GM19452 (cell line): ENCODE measurements at regions not wholly inside any gene's neighbourhood (a gene's known extent, or its start where the extent isn't known, plus 50 kb on each side); places are given as distances from the start of the nearest gene placed in this dataset.
"Not testable (repeated sequence)": the region's sequence is repeated elsewhere in the genome, so short reads cannot be mapped to it uniquely, and the experiment has no call there.

Experiments
- ATAC-seq: cut with Tn5 transposase; IDR thresholded peaks from one replicate; pipeline ENCODE4 v1.9.1; 2021; ENCODE audit not compliant: unreplicated experiment

DNA sequence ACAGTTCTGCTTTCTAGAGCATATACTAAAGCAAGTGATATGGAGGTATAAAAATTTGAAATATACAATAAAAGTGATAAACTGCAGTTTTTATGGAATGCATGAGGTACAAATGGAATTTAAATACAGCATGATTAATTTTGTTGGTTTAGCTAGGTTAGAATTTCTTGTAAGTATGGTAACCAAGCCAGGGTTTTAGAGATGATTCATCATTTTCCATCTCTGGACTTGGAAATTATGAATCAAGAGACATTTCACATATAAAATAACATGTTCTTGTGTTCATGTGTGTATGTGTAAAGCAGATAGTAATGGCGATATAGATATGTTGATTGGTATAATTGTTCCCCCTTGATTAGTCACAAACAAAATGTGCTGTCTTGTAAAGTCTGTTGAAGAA lies 1219.8 kb downstream of the CDH8 start:
- ATAC-seq: no peak

DNA sequence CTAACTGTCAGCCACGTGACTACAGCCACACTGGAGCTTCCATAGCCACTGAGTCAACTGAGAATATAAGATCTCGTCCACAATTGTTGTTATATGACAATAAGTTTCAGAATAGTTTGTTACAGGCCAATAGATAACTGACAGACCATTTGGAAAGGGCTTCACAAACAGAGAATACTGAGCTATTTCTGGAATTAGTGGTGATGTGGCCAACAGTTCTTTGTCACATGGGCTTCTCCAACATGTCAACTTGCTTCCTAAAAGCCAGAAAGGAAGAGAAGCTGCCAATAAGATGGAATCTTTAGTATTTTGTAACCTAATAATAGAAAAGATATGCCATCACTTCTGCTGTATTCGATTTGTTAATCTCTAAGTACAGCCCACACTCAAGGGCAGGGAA lies 1220.4 kb downstream of the CDH8 start:
- no peak for ATAC-seq

DNA sequence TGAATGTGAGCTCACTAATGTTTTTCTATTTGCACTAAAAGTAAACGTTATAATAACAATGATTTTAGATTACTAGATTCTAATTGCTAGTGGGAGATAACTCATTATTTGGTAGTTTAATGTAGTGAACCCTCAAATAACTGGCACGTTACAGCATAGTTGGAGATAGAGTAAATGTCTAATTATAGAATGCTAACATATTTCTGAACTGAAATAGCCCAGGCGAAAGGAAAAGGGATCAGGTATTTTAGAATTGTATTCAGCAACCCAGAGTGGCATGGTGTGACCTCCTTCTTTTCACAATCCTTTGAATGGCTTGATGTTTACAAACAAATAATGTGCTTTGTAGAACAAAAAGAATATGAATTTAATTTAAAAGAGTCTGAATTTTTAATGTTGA lies 1221.2 kb downstream of the CDH8 start:
- no peak for ATAC-seq

DNA sequence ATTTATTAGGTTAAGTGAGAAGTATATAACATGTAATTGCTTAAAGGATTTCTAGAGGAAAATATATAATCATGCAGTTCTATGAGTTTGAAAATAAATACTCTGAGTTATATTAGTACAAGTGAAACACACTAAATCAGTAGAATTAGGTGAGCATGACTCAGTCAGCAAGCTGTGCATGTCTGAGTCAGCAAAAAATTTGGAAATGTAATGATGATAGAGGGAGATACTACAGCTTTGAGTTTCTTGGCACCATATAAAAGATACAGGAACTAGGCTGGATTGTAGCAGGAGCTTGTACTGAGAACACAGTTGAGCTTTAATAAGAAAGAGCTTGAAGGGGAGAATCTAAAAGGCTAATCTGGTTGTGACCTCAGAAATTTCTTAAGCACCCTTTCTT lies 1224.6 kb downstream of the CDH8 start:
- no peak for ATAC-seq

DNA sequence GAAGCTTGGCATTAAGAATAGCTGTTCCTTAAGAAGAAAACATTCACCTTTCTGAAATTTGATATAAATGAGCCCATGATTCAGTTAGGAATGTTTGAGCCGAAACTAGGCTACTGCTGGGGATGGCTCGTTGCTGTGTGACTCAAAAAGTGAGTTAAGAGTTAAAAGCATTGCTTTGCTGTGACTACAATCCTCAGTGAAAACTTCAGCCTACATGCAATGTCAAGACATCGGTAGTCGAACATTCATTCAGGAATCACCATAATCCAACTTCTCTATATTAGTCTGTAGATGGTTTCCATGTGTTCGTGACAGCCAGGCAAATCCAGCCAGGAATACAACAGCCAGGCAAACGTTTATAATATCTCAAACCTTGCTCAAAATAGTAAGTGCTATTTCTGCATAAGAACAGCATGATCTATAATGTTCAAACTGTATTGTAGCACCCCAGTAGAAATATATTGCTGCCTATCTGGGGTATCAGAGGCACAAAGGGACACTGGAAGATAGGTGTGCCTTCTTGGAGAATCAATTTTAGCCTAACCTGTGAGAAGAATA lies 1225.1 kb downstream of the CDH8 start:
- ATAC-seq: no peak

DNA sequence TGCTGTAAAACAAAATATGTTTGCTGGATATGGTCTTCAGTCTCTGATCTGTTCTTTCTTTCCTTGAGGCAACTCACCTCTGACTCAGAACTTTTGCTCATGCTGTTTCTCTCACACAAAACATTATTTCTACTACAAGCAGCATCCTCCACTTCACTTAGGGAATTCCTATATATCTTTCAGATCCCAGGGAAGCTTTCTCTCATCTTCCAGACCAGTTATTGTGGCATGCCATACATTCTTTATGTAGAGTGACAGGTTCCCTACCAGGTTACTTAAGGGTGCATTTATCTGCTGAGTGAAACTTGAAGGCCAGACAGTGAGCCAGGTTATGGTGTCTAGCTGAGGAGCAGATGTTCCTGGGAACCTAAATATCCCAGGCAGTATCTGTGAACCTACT lies 1226.0 kb downstream of the CDH8 start:
- ATAC-seq: no peak

DNA sequence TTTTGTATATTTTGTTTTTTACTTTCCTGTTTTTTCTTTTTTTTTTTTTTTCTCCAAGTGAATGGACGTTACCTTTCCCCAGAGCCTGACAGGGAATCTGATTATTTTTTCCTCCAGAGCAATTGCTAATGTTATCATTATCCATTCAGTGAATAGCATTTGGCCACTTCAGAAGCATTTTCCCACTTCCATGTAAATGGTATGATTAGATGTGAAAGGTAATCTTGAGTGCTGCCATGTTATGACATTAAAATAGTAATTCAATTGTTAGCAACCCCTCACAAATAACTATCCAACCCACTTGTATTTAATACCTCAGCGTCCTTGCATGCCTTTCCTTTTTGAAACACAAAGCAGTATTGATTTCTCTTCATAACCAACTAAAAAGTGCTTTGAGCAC lies 1243.8 kb downstream of the CDH8 start:
- ATAC-seq: no peak

DNA sequence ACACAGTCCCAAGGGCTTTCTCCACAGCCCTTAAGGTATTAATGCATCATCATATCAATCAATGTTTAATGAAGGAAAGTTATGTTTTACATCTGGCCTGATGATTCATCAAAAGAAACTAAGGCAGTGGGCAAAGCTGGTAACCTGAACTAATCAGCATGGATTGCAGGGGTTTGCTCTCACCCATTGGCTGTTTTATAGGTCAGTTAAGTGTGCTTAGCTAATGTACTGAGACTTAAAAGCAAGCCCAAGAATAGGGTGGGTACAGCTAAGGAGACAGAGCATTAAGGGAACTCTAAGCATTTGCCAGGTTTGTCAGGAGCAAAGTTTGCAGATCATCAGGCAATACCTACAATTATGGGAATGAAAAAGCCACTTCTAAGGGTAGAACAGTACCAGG lies 1247.6 kb downstream of the CDH8 start:
- no peak for ATAC-seq

DNA sequence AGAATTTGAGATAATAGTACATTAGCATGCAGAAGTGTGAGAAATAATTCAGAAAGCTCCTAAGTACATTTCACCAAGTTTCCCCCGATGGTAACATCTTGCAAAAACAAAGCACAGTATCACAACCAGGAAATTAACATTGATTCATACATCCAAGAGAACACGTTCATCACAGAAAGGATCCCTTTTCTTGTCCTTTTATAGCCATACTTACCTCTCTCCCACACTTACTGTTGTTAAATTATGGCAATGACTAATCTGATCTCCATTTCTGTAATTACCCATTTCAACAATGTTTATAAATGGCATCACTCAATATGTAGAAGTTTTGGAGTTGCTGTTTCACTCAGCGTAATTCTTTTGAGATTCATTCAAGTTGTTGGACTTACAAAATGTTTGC lies 1260.0 kb downstream of the CDH8 start:
- no peak for ATAC-seq

DNA sequence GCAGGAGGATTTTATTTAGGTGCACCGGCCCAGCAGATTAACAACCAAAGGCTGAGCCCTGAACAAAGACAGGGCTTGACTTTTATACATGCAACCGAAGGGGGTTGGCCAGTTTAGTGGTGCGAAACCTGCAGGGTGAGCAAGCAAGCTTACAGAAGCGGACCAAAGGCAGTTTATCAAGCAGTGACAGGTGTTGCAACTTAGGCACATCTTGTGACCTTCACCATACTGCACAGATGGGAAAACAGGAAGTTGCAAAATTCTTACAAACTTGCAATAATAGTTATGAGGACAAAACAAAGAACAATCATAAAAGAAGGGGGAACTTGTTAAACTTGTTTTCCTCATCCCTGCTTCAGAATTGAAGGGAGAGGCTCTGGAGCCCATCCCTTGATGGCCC lies 1265.1 kb downstream of the CDH8 start:
- no peak for ATAC-seq

DNA sequence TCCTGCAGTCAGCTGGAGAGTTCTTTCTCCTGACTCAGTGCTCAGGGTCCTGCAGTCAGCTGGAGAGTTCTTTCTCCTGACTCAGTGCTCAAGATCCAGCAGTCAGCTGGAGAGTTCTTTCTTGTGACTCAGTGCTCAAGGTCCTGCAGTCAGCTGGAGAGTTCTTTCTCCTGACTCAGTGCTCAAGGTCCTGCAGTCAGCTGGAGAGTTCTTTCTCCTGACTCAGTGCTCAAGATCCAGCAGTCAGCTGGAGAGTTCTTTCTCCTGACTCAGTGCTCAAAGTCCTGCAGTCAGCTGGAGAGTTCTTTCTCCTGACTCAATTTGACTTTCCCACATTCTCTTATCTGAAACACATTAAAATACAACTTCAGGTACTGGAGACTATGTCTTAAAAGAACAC lies 1265.9 kb downstream of the CDH8 start:
- ATAC-seq: not testable (repeated sequence)

DNA sequence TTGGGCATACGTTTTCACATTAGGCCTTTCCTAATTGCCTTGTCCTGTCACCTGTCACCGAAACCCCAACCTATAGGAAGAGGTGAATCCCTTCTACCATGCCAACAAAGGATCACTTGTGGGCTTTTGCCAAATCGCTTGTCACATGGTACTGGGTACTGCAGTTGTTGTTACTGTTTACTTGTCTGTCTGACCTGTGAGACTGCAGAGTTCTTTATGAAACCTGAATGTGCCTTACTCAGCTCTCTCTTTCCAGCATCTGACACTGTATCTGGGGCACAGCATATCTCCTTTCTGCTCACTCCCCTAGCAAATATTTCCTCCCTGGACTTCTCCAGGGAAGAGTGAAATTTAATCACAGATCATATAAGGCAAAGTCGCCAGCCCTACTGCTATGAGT lies 1272.4 kb downstream of the CDH8 start:
- no peak for ATAC-seq

DNA sequence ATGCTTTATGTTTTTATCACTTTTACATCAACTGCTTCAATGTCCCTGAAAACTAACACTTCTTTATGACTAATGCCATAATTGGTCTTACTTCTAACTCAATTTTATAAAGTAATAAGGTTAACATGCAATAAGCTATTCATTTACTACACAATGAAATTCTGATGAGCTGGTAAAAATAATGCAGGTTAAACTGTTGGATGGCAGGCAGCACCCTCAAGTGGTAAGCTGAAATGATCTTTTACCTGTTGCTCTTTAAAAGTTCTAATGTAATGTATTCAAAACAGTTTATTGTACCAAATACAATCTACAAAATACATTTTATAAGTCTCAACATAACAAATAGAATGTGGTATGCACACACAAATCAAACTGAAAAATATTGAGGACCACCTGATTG lies 1280.3 kb downstream of the CDH8 start:
- ATAC-seq: no peak

DNA sequence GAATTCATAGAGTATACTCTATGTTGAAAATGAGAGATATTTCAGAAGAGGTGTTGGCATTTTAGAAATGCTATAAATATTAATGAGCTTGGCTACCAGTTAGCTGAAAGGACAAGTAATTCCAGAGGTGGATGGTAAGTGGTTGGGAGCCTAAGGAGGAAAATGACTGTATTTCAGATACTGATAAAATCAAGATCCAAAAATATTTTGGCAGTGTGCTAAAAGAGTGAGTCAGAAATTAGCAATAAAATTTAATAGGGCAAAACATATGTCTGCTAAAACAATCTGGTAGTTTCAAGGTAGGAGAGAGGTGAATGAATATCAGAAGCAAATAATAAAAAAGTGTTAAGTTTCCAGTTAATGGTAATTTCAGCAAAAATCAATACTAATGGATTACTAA lies 1287.9 kb downstream of the CDH8 start:
- ATAC-seq: no peak

DNA sequence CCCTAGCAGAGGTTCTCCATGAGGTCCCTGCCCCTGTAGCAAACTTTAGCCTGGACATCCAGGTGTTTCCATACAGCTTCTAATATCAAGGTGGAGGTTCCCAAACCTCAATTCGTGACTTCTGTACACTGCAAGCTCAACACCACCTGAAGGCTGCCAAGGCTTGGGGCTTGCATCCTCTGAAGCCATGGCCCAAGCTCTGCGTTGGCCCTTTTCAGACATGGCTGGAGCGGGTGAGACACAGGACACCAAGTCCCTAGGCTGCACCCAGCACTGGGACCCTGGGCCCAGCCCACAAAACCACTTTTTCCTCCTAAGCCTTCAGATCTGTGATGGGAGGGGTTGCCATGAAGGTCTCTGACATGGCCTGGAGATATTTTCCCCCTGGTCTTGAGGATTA lies 1292.0 kb downstream of the CDH8 start:
- ATAC-seq: no peak

DNA sequence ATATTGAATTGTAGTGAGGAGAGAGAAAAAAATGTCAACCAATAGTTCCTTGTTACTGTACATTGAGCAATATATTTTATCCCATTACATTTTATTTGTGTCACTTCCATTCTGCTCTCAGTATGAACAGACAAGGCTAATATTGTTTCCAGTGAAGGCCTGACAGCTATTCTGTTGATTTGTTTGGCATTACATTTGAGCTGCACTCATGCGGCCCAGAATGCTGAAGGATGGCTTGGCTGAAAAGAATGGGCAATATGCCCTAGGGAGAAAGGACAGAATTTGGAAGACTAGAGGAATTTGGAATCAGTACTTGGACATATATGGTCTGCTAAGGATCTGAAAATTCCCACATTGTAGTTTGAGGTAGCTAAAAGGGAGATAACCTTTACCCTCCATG lies 1294.4 kb downstream of the CDH8 start:
- ATAC-seq: no peak

DNA sequence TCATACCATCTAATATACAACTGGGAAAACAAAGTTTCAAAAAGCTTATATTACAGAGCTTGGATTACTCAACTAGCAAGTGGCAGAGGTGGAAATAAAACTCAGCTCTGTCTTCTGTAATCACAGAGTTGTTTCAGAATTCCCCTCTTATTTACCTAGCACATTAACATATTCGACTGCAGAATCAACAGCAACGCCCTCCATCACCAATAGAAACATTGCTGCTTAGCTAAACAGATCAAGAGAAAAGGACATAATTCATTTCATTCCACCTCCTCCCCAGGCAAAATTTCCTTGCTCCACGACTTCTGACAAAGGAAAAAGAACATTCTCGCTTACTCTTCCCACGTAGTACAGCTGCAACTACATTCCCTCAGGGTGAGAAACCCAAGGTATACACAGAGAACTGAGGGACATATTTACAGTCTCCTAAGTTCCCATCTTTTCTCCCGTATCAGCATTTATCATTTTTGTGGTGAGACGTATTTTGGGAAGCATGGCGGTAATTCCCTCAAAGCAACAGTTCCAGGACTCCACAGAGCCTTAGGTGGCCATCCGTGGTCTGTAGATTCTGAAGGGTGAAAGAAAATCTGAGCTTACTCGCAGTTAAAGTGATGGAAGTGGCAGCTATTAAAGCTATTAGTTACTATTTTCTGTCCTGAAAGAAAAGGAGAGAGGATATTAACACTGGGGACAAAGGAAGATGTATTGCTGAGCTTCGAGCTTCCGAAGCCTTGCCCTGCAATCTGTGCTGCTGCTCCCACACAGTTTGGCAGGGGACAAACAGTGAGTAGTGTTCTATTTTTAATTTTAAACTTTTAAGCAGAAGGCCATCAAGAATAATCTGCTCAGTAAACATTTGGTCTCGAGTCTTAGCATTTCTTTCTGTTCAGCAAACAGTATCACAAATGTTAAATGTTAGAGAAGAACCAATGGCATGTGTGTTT lies 1296.2 kb downstream of the CDH8 start:
- ATAC-seq: no peak

DNA sequence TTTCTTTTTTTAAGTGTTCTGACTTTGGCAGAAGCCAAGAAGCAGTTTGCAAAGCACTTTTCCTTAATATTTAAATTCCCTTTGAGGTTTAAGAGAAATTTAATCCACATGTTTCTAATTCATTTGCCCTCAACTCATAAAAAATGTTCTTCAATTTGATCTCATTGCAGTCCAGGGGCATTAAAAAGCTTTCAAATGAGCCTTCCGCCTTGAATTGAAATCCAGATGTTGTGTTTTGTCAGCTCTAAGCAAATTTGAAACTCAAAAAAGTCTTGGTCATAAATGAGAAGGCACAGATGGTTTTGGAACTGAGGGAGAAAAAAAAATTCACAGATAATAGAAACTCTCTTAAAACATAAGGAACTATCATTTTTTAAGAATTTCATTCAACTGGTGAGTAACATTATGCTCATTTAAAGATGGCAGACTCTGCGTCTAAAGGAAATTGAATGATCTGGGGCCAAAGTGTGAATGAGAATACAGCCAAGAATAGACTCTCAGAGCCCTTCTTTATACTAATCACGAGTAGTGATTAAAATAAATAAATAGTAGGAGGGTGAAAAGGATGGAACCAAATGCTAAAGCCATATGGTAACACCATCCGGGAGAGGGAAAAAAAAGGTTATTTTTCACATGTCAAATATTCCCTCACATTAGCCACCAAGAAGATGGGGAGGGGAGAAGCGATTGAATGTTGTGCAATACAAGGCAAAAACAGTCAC lies 1304.7 kb downstream of the CDH8 start:
- no peak for ATAC-seq

DNA sequence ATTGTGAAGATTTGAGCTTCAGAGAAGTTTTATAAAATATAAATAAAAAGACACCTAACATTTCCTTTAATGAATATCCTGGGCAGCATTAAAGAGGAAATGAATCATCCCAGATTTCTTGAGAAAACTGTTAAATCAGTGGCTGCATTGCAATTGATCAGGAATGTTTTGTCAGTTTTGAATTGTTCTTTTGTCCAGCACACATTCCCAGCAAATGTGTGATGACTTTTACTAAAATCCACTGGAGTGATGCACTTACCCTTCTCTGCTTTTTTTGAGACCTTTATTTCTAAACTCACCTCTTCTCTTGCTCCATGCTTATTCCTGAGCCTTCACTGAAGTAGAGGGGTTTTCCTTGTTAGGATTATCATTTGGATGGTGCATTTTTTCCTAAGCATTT lies 1307.2 kb downstream of the CDH8 start:
- ATAC-seq: no peak

DNA sequence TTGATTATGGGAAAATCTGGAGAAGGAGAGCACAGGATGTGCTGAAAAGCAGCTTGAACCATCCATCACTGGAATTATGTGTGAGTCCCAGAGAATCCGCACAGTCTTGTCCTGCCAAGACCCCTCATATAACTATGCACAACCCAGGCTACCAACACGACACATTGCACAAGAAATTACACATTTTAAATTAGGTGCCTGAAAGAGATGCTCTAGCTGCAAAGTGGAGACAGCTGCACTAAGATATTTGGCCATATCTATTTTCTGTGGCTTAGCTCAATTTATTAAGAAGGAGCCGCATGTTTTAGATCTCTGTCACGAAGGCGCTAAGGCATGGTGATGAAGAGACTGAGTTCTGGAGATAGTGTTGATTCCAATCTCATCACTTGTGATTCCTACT lies 1308.4 kb downstream of the CDH8 start:
- ATAC-seq: no peak

DNA sequence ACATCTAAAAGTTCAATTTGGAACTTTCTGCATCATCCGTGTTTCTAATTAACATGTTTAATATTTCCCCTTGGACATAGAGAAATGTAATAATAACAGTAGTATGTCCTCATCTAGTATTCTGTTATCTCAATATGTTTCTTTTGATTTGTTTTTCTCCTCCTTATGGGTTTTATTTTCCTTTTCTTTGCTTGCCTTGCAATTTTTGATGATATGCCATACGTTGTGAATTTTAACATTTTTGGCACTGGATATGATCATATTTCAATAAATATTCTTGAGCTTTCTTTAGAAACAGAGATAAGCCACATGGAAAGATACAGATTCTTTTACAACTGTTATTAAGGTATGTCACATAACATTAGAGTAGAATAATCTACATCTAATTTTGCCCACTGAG lies 1316.2 kb downstream of the CDH8 start:
- no peak for ATAC-seq

DNA sequence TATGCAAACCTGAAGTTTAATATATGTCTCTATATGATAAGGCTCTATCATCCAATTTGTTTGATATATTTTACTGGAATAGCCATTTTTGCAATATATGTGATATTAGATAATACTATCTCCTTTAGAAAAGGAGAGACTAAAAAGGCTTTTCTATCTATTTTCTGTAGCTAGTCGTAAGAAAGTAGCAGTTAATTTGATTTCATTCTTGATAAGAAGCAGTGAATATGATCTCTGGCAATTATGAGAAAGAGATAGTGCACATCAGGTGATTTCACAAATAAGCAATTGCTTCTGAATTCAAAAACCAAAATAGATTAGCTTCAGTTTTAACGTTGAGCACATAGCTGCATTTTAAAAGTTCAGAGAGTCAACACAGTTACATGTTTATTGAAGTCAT lies 1318.4 kb downstream of the CDH8 start:
- ATAC-seq: no peak
